ENCODE measurements at regions not wholly inside any gene's neighbourhood (a gene's known extent, or its start where the extent isn't known, plus 50 kb on each side); places are given as distances from the start of the nearest gene placed in this dataset.

GRCh38 chr12:124413401-124413800 lies 118.5 kb downstream of the RFLNA start:
- 0 out of 2 replicates have a peak, but pooled peaks cover 5% of the 10 kb centered on the region for H3F3A ChIP-seq (ENCODE audit: insufficient read depth)
- no peak for TF ChIP-seq EZH2 (IDR thresholded peaks at IDR 0.05; ENCODE audit: insufficient read depth, poor library complexity, severe bottlenecking)
- no peak for TF ChIP-seq EZH2phosphoT487 (IDR thresholded peaks at IDR 0.05; ENCODE audit: insufficient read depth, low read depth)
- WGBS, 2 experiments (ENCODE audit: low coverage in 1 of 2, low lambda C conversion rate in 2 of 2, missing lambda C conversion rate in 2 of 2), result 64 to 71% methylated on average over 14 to 15 of the region's 15 CpGs
- no peak for DNase-seq
- in situ Hi-C loops (cut with MboI), result no loop called here
- H3K9me2 ChIP-seq (ENCODE audit: insufficient read depth), result no peaks in the 10 kb centered on the region
- no peak overlapping the region for H2AFZ ChIP-seq
- H3K27me3 ChIP-seq (replicated peaks; ENCODE audit: insufficient read depth), result no peaks in the 10 kb centered on the region
- peaks cover 83% of the 10 kb centered on the region for H3K79me2 ChIP-seq (ENCODE audit: insufficient read depth)
- no peaks in the 10 kb centered on the region for H3K9me3 ChIP-seq (ENCODE audit: low read depth)
- H3K4me3 ChIP-seq, result no peak overlapping the region
- H3K4me1 ChIP-seq (ENCODE audit: insufficient read depth), result peaks cover 28% of the 10 kb centered on the region
- H3K9ac ChIP-seq, result no peak overlapping the region
- no peaks in the 10 kb centered on the region for H4K20me1 ChIP-seq (ENCODE audit: insufficient read depth)
- no peak overlapping the region for H3K27ac ChIP-seq
- no peak overlapping the region for H3K4me2 ChIP-seq (ENCODE audit: unreplicated experiment)
- H3K36me3 ChIP-seq (ENCODE audit: low read depth), result no peaks in the 10 kb centered on the region

GRCh38 chr12:124412646-124413015 lies 117.7 kb downstream of the RFLNA start:
- no peak for TF ChIP-seq EZH2 (IDR thresholded peaks at IDR 0.05; ENCODE audit: insufficient read depth, poor library complexity, severe bottlenecking)
- TF ChIP-seq EZH2phosphoT487 (IDR thresholded peaks at IDR 0.05; ENCODE audit: insufficient read depth, low read depth), result no peak
- Histone ChIP-seq H2AFZ (no peak overlapping the region), H3K79me2 (ENCODE audit: insufficient read depth) (peaks cover 85% of the 10 kb centered on the region), H3K9me2 (ENCODE audit: insufficient read depth) (no peaks in the 10 kb centered on the region), H3K4me1 (ENCODE audit: insufficient read depth) (peaks cover 28% of the 10 kb centered on the region), H3K9ac (peak overlapping the region; percentile 71), H3K9me3 (ENCODE audit: low read depth) (no peaks in the 10 kb centered on the region), H3K27ac (peak overlapping the region; percentile 87), H3K36me3 (ENCODE audit: low read depth) (no peaks in the 10 kb centered on the region), H3F3A (ENCODE audit: insufficient read depth) (0 out of 2 replicates have a peak, but pooled peaks cover 5% of the 10 kb centered on the region), H4K20me1 (ENCODE audit: insufficient read depth) (no peaks in the 10 kb centered on the region), H3K4me3 (no peak overlapping the region), H3K27me3 (replicated peaks; ENCODE audit: insufficient read depth) (no peaks in the 10 kb centered on the region), H3K4me2 (ENCODE audit: unreplicated experiment) (peak overlapping the region; percentile 20)
- DNase-seq, result peak; percentile 67
- 13 to 27% methylated on average over 13 of the region's 13 CpGs for WGBS, 2 experiments (ENCODE audit: low coverage in 1 of 2, low lambda C conversion rate in 2 of 2, missing lambda C conversion rate in 2 of 2)
- in situ Hi-C loops (cut with MboI), result no loop called here

- H3K4me3 ChIP-seq, result no peak overlapping the region
- H3K9me3 ChIP-seq (ENCODE audit: low read depth), result no peaks in the 10 kb centered on the region
- peak overlapping the region; percentile 20 for H3K4me2 ChIP-seq (ENCODE audit: unreplicated experiment)
- peak overlapping the region; percentile 71 for H3K9ac ChIP-seq
- no peaks in the 10 kb centered on the region for H3K9me2 ChIP-seq (ENCODE audit: insufficient read depth)
- 30 to 32% methylated on average over 20 to 22 of the region's 22 CpGs for WGBS, 2 experiments (ENCODE audit: low coverage in 1 of 2, low lambda C conversion rate in 2 of 2, missing lambda C conversion rate in 2 of 2)
- H3K79me2 ChIP-seq (ENCODE audit: insufficient read depth), result peaks cover 83% of the 10 kb centered on the region
- H3K4me1 ChIP-seq (ENCODE audit: insufficient read depth), result peaks cover 28% of the 10 kb centered on the region
- H3K27me3 ChIP-seq (replicated peaks; ENCODE audit: insufficient read depth), result no peaks in the 10 kb centered on the region
- 0 out of 2 replicates have a peak, but pooled peaks cover 5% of the 10 kb centered on the region for H3F3A ChIP-seq (ENCODE audit: insufficient read depth)
- H2AFZ ChIP-seq, result no peak overlapping the region
- TF ChIP-seq EZH2phosphoT487 (IDR thresholded peaks at IDR 0.05; ENCODE audit: insufficient read depth, low read depth), result no peak
- TF ChIP-seq EZH2 (IDR thresholded peaks at IDR 0.05; ENCODE audit: insufficient read depth, poor library complexity, severe bottlenecking), result no peak
- H3K27ac ChIP-seq, result peak overlapping the region; percentile 87
- H3K36me3 ChIP-seq (ENCODE audit: low read depth), result no peaks in the 10 kb centered on the region
- peak; percentile 40 for DNase-seq
- no peaks in the 10 kb centered on the region for H4K20me1 ChIP-seq (ENCODE audit: insufficient read depth)
- in situ Hi-C loops (cut with MboI), result no loop called here
Measured at GRCh38 chr12:124411953-124412645, 117.2 kb downstream of the RFLNA start.

GRCh38 chr12:124411281-124411878 lies 116.5 kb downstream of the RFLNA start:
- 3 to 4% methylated on average over 23 to 25 of the region's 25 CpGs for WGBS, 2 experiments (ENCODE audit: low coverage in 1 of 2, low lambda C conversion rate in 2 of 2, missing lambda C conversion rate in 2 of 2)
- no peaks in the 10 kb centered on the region for H3K9me2 ChIP-seq (ENCODE audit: insufficient read depth)
- no peaks in the 10 kb centered on the region for H4K20me1 ChIP-seq (ENCODE audit: insufficient read depth)
- peak; percentile 99 for DNase-seq
- H3K36me3 ChIP-seq (ENCODE audit: low read depth), result no peaks in the 10 kb centered on the region
- peak overlapping the region; percentile 33 for H3K4me2 ChIP-seq (ENCODE audit: unreplicated experiment)
- H3K9me3 ChIP-seq (ENCODE audit: low read depth), result no peaks in the 10 kb centered on the region
- peaks cover 28% of the 10 kb centered on the region for H3K4me1 ChIP-seq (ENCODE audit: insufficient read depth)
- 0 out of 2 replicates have a peak, but pooled peaks cover 5% of the 10 kb centered on the region for H3F3A ChIP-seq (ENCODE audit: insufficient read depth)
- in situ Hi-C loops (cut with MboI), result no loop called here
- no peak overlapping the region for H2AFZ ChIP-seq
- H3K79me2 ChIP-seq (ENCODE audit: insufficient read depth), result peaks cover 87% of the 10 kb centered on the region
- H3K9ac ChIP-seq, result peak overlapping the region; percentile 76
- H3K27ac ChIP-seq, result peak overlapping the region; percentile 87
- peak overlapping the region; percentile 17; the same call in 1 of the 2 replicates for H3K4me3 ChIP-seq
- no peak for TF ChIP-seq EZH2 (IDR thresholded peaks at IDR 0.05; ENCODE audit: insufficient read depth, poor library complexity, severe bottlenecking)
- no peak for TF ChIP-seq EZH2phosphoT487 (IDR thresholded peaks at IDR 0.05; ENCODE audit: insufficient read depth, low read depth)
- no peaks in the 10 kb centered on the region for H3K27me3 ChIP-seq (replicated peaks; ENCODE audit: insufficient read depth)

All from GM23248 (cell line).